Endodermal cell (in vitro differentiated cells): ENCODE measurements at regions not wholly inside any gene's neighbourhood (a gene's known extent, or its start where the extent isn't known, plus 50 kb on each side); places are given as distances from the start of the nearest gene placed in this dataset.

Experiments used
- DNase-seq: peaks from one replicate; pipeline ENCODE4 v3.0.0-alpha.2; 2017
- H3K27ac ChIP-seq: 2 replicates; pipeline ENCODE4 v1.5.1; 2013; ENCODE audit warnings: mild to moderate bottlenecking, low read depth, low read length, moderate library complexity
- H3K27me3 ChIP-seq: 2 replicates; pipeline ENCODE4 v1.6.1; 2013; ENCODE audit warnings: mild to moderate bottlenecking, low read length, moderate library complexity; ENCODE audit not compliant: insufficient read depth, control insufficient read depth, poor library complexity, severe bottlenecking
- H3K36me3 ChIP-seq: 2 replicates; pipeline ENCODE4 v1.7.0; 2013; ENCODE audit warnings: mild to moderate bottlenecking, low read length, moderate library complexity; ENCODE audit not compliant: control insufficient read depth, insufficient read depth
- H3K4me1 ChIP-seq: one replicate; pipeline ENCODE4 v1.7.0; 2013; ENCODE audit warnings: low read length; ENCODE audit not compliant: control insufficient read depth, insufficient read depth
- H3K4me3 ChIP-seq: 2 replicates; pipeline ENCODE4 v1.5.1; 2013; ENCODE audit warnings: mild to moderate bottlenecking, low read length, moderate library complexity
- H3K9ac ChIP-seq: 2 replicates; pipeline ENCODE4 v1.6.1; 2013; ENCODE audit warnings: mild to moderate bottlenecking, low read length, moderate library complexity; ENCODE audit not compliant: poor library complexity, severe bottlenecking; ENCODE audit errors: extremely low read depth
- H3K9me3 ChIP-seq: 2 replicates; pipeline ENCODE4 v1.6.1; 2013; ENCODE audit warnings: mild to moderate bottlenecking, low read length, moderate library complexity; ENCODE audit not compliant: control insufficient read depth
- H3K27ac Mint-ChIP-seq: 2 replicates; pipeline ENCODE4 v1.8.0; 2020; ENCODE audit warnings: mixed read lengths
- H3K27me3 Mint-ChIP-seq: 2 replicates; pipeline ENCODE4 v1.8.0; 2021; ENCODE audit warnings: mild to moderate bottlenecking, mixed read lengths; ENCODE audit not compliant: insufficient read depth
- H3K36me3 Mint-ChIP-seq: 2 replicates; pipeline ENCODE4 v1.8.0; 2020; ENCODE audit warnings: low read depth, mixed read lengths
- H3K4me1 Mint-ChIP-seq: 2 replicates; pipeline ENCODE4 v1.8.0; 2020; ENCODE audit warnings: mixed read lengths
- H3K4me3 Mint-ChIP-seq: 2 replicates; pipeline ENCODE4 v1.8.0; 2020; ENCODE audit warnings: mild to moderate bottlenecking, moderate library complexity, mixed read lengths
- H3K9me3 Mint-ChIP-seq: 2 replicates; pipeline ENCODE4 v1.8.0; 2020; ENCODE audit warnings: mild to moderate bottlenecking, mixed read lengths
- CTCF ChIP-seq: fragments of 200-600 bp; sonication (generic); conservative IDR thresholded peaks from 2 replicates; pipeline ENCODE4 v1.5.0; 2021; ENCODE audit warnings: antibody characterized with exemption, mild to moderate bottlenecking
- WGBS, 2 experiments: methylation state at CpG; one replicate each; pipeline versions ENCODE4 v1.1.5 to v1.1.7; 2013; ENCODE audit warnings: missing lambda C conversion rate in 2 of 2, mixed read lengths in 1 of 2; ENCODE audit not compliant: insufficient coverage in 1 of 2, insufficient read length in 1 of 2; 5-methylcytosine and 5-hydroxymethylcytosine counted together

DNA sequence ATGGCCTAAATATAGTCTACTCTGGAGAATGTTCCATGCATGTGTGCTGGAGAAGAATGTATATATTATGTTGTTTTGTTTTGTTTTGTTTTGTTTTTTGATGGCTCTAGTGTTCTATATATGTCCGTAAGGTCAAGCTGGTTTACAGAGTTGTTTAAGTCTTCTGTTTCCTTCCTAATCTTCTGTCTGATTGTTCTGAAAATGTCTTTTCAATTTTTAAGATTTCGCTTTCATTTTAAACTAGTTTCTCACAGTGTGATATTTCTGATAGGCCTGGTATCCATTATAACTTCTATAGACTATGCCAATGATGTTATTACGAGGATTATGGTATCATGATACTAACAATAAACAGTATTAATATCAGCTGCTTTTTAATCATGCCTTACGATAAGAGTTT is 1126.3 kb upstream of the SORCS1 start:
- Mint-ChIP-seq H3K4me3 (no peak overlapping the region), H3K27ac (no peak overlapping the region), H3K27me3 (no peaks in the 10 kb centered on the region), H3K36me3 (no peaks in the 10 kb centered on the region), H3K9me3 (no peaks in the 10 kb centered on the region), H3K4me1 (peaks cover 13% of the 10 kb centered on the region)
- no peak overlapping the region for H3K9ac ChIP-seq
- H3K27ac ChIP-seq, result no peak overlapping the region
- peaks cover 10% of the 10 kb centered on the region for H3K9me3 ChIP-seq
- no peaks in the 10 kb centered on the region for H3K27me3 ChIP-seq
- WGBS, 2 experiments, result 92 to 100% methylated on average over 1 to 3 of the region's 4 CpGs
- no peaks in the 10 kb centered on the region for H3K36me3 ChIP-seq
- no peak for TF ChIP-seq CTCF
- H3K4me3 ChIP-seq, result no peak overlapping the region
- no peak for DNase-seq
- H3K4me1 ChIP-seq, result peaks cover 4% of the 10 kb centered on the region

DNA sequence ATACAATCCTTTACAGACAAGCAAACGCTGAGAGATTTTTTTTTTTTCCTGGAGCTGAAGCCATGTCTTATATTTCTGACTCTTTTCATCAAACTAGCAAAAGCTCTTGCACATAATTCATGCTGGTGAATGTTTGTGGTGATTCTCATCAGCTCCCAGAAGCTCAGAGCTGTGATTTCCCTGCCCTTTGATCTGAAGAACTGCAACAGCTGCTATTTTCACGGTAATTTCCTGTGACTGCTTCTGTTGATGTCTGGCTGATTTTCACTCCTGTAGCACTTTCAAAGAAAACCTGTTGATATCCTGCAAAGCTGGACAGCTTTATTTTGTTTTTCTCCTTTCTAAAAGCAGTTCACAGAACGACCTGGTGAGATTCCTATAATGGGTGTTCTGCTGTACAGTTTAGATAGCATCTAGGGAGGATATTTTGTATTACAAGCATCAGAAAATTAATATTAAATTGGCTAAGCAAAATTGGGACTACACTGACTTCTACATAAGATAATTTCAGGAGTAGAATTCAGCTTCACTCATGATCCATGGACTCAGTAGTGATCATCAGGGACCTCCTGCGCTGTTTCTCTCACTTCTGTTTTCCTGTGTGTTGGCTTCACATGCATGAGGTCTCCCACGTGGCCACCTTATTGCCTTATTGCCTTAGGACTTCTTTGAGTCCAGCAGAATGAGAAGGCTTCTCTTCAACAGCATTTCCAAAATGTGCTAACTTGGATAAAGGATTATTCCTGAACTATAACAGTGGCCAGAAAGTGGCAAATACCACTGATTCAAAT is 1111.6 kb upstream of the SORCS1 start:
- H3K27ac Mint-ChIP-seq, result no peak overlapping the region
- WGBS, 2 experiments, result 66 to 80% methylated on average over 2 to 5 of the region's 5 CpGs
- Histone ChIP-seq H3K36me3 (no peaks in the 10 kb centered on the region), H3K4me1 (no peaks in the 10 kb centered on the region), H3K4me3 (no peak overlapping the region), H3K9me3 (peaks cover 7% of the 10 kb centered on the region), H3K27ac (peak overlapping the region; percentile 29), H3K27me3 (no peaks in the 10 kb centered on the region), H3K9ac (no peak overlapping the region)
- H3K36me3 Mint-ChIP-seq, result no peaks in the 10 kb centered on the region
- TF ChIP-seq CTCF, result no peak
- DNase-seq, result no peak
- no peak overlapping the region for H3K4me3 Mint-ChIP-seq
- peaks cover 10% of the 10 kb centered on the region for H3K4me1 Mint-ChIP-seq
- H3K27me3 Mint-ChIP-seq, result no peaks in the 10 kb centered on the region
- H3K9me3 Mint-ChIP-seq, result no peaks in the 10 kb centered on the region

DNA sequence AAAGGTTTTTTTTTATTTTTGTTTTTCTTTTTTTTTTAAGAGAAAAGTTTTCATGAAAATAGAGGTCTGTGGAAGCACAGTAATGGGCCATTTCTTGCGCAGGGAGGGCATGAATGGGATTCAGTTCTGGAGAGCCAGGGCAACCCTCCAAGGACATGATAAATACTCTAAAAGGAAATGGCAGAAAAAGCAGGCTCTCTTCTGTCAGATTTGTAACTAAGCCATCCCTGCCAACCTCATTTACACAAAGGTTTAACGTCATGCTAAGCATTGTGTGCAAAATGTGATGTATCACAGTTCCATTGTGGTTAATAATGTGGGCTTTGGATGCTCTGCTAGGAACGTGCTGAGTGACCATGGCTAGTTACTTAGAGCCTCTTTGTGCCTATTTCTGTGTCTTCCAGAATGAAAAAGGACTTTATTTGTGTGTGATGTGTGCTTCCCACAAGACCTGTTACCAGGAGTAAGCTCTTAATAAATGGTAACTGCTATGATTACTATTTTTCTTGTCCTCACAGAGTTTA is 1095.9 kb upstream of the SORCS1 start:
- Mint-ChIP-seq H3K4me3 (no peak overlapping the region), H3K9me3 (no peaks in the 10 kb centered on the region), H3K4me1 (no peaks in the 10 kb centered on the region), H3K27me3 (peaks cover 2% of the 10 kb centered on the region), H3K27ac (no peak overlapping the region), H3K36me3 (no peaks in the 10 kb centered on the region)
- no peak for TF ChIP-seq CTCF
- Histone ChIP-seq H3K36me3 (no peaks in the 10 kb centered on the region), H3K4me3 (no peak overlapping the region), H3K27ac (no peak overlapping the region), H3K27me3 (no peaks in the 10 kb centered on the region), H3K9me3 (peaks cover 7% of the 10 kb centered on the region), H3K4me1 (no peaks in the 10 kb centered on the region), H3K9ac (no peak overlapping the region)
- WGBS, 2 experiments, result 73% methylated on average over 3 of the region's 3 CpGs; no CpG with 5 or more reads in 1 of the 2 experiments
- DNase-seq, result no peak
